HepG2 (cell line): ENCODE measurements at regions not wholly inside any gene's neighbourhood (a gene's known extent, or its start where the extent isn't known, plus 50 kb on each side); places are given as distances from the start of the nearest gene placed in this dataset.

ENCODE experiments used
- ATAC-seq: fragments of 200-7000 bp; cut with Tn5 transposase; 3 replicates; pipeline ENCODE4 v1.9.1; 2020; ENCODE audit warnings: mild to moderate bottlenecking, moderate library complexity
- BruUV-seq: library from RNA; stranded (reverse); fragments of 400-500 nt; replicated peaks from 2 replicates; lab custom pipeline; 2021; lab: Mats Ljungman, UMichigan
- CTCF ChIA-PET: fragments of 300-600 bp; formaldehyde crosslinking; extraction: SDS; loops from one replicate; lab custom pipeline; 2021; ENCODE audit warnings: low total read pairs, inconsistent platforms, low intra/inter-chr PET ratio; lab: Yijun Ruan, JAX
- POLR2A ChIA-PET: fragments of 350-600 bp; sonication (Branson Sonifier 250); formaldehyde crosslinking; loops from one replicate; lab custom pipeline; 2020; ENCODE audit warnings: antibody characterized with exemption, inconsistent platforms; lab: Yijun Ruan, JAX
- DNase-seq: peaks from one replicate; pipeline ENCODE4 v3.0.0-alpha.2; 2015; ENCODE audit warnings: low spot score
- FAIRE-seq: peaks from 3 replicates; lab custom pipeline; 2011; peaks lifted over from hg19 to GRCh38; lab: Jason Lieb, UNC
- H2AFZ ChIP-seq: one replicate; pipeline ENCODE4 v1.6.1; 2011; ENCODE audit warnings: low read length, inconsistent platforms
- H3K27ac ChIP-seq: fragments of 300-600 bp; 3 replicates; pipeline ENCODE4 v1.8.0; 2011; ENCODE audit warnings: mixed run types, mild to moderate bottlenecking, mixed read lengths, low read length, inconsistent platforms; ENCODE audit not compliant: insufficient read depth; ENCODE audit errors: extremely low read length
- H3K27me3 ChIP-seq, 2 experiments: fragments of 200-600 bp in 1 of 2; 2 replicates in 1 of 2; 3 replicates in 1 of 2; pipeline versions ENCODE4 v1.6.0 to v1.8.0; 2011; ENCODE audit warnings: low read length in 2 of 2, mild to moderate bottlenecking in 2 of 2, moderate library complexity in 2 of 2, inconsistent platforms in 1 of 2; ENCODE audit not compliant: insufficient read depth in 2 of 2, control insufficient read depth in 1 of 2
- H3K36me3 ChIP-seq, 2 experiments: fragments of 200-600 bp in 1 of 2; replicated peaks in 1 of 2; 2 replicates in 1 of 2; 3 replicates in 1 of 2; pipeline versions ENCODE4 v1.5.1 to v1.8.0; 2011; ENCODE audit warnings: low read length in 2 of 2, inconsistent platforms in 1 of 2; ENCODE audit not compliant: insufficient read depth in 2 of 2, control insufficient read depth in 1 of 2
- H3K4me1 ChIP-seq: 2 replicates; pipeline ENCODE4 v1.5.1; 2012; ENCODE audit warnings: low read length, inconsistent platforms; ENCODE audit not compliant: insufficient read depth
- H3K4me2 ChIP-seq: 2 replicates; pipeline ENCODE4 v1.6.0; 2011; ENCODE audit warnings: low read depth, low read length, inconsistent platforms
- H3K4me3 ChIP-seq, 3 experiments: fragments of 200-600 bp in 1 of 3; sonication (generic), shearing (Covaris generic) in 1 of 3; replicated peaks in 1 of 3; 2 replicates each; pipeline ENCODE4 v1.5.1; 2011 to 2016; ENCODE audit warnings: low read length in 3 of 3, inconsistent platforms in 2 of 3, low read depth in 2 of 3, mild to moderate bottlenecking in 2 of 3, control low read depth in 1 of 3, mixed read lengths in 1 of 3; ENCODE audit not compliant: insufficient read depth in 1 of 3
- H3K79me2 ChIP-seq: one replicate; pipeline ENCODE4 v1.6.1; 2011; ENCODE audit warnings: low read length, inconsistent platforms; ENCODE audit not compliant: insufficient read depth
- H3K9ac ChIP-seq: 2 replicates; pipeline ENCODE4 v1.6.0; 2011; ENCODE audit warnings: mild to moderate bottlenecking, low read depth, low read length, inconsistent platforms; ENCODE audit not compliant: insufficient read depth
- H3K9me3 ChIP-seq: 2 replicates; pipeline ENCODE4 v1.5.1; 2012; ENCODE audit warnings: mild to moderate bottlenecking, low read length
- H4K20me1 ChIP-seq: 2 replicates; pipeline ENCODE4 v1.6.0; 2011; ENCODE audit warnings: inconsistent platforms, mild to moderate bottlenecking, low read length, moderate library complexity; ENCODE audit not compliant: insufficient read depth
- BRF2 ChIP-seq: sonication (generic); formaldehyde crosslinking; IDR thresholded peaks from 2 replicates; pipeline ENCODE4 v1.8.1; 2022; ENCODE audit warnings: mild to moderate bottlenecking, missing genetic modification reagents
- CENPT ChIP-seq: sonication (generic); formaldehyde crosslinking; IDR thresholded peaks from 2 replicates; pipeline ENCODE4 v1.8.0; 2022; ENCODE audit warnings: low read depth, mild to moderate bottlenecking, moderate library complexity, missing genetic modification reagents
- CHD4 ChIP-seq: fragments of 200-600 bp; sonication (generic); IDR thresholded peaks from 2 replicates; pipeline ENCODE4 v1.7.0; 2017; ENCODE audit warnings: mild to moderate bottlenecking, low read length, borderline replicate concordance
- CTCF ChIP-seq: sonication (generic); formaldehyde crosslinking; IDR thresholded peaks from 2 replicates; pipeline ENCODE4 v1.5.0; 2020; ENCODE audit warnings: mild to moderate bottlenecking, missing genetic modification reagents, moderate library complexity
- HNF1B ChIP-seq: sonication (generic); formaldehyde crosslinking; IDR thresholded peaks from 2 replicates; pipeline ENCODE4 v1.5.1; 2020; ENCODE audit warnings: mild to moderate bottlenecking, moderate library complexity, missing genetic modification reagents
- HNRNPK ChIP-seq: fragments of 200-400 bp; formaldehyde crosslinking; IDR thresholded peaks from 2 replicates; pipeline ENCODE4 v1.6.1; 2018; ENCODE audit warnings: low read length, low read depth, moderate library complexity, mild to moderate bottlenecking; ENCODE audit not compliant: poor library complexity, severe bottlenecking
- NFKBIZ ChIP-seq: IDR thresholded peaks from 2 replicates; pipeline ENCODE4 v1.6.1; 2018; ENCODE audit warnings: missing genetic modification reagents, missing compliant biosample characterization
- SMARCC2 ChIP-seq: fragments of 450-650 bp; IDR thresholded peaks from 2 replicates; pipeline ENCODE4 v1.6.1; 2017; ENCODE audit warnings: antibody characterized with exemption, mild to moderate bottlenecking
- SNRNP70 ChIP-seq: fragments of 200-400 bp; formaldehyde crosslinking; IDR thresholded peaks from 2 replicates; pipeline ENCODE4 v1.6.1; 2017; ENCODE audit warnings: mild to moderate bottlenecking, low read depth, low read length, moderate library complexity
- SOX13 ChIP-seq, 3 experiments: fragments of 450-650 bp in 1 of 3; sonication (generic) in 1 of 3; formaldehyde crosslinking in 1 of 3; IDR thresholded peaks in 2 of 3; conservative IDR thresholded peaks in 1 of 3; 2 replicates each; pipeline versions ENCODE4 v1.5.0 to v1.6.1; 2016 to 2020; ENCODE audit warnings: antibody characterized with exemption in 1 of 3, mild to moderate bottlenecking in 1 of 3, missing compliant biosample characterization in 1 of 3, missing genetic modification reagents in 1 of 3, moderate library complexity in 1 of 3
- ZNF256 ChIP-seq: sonication (generic); formaldehyde crosslinking; conservative IDR thresholded peaks from 2 replicates; pipeline ENCODE4 v1.4.0; 2020; ENCODE audit warnings: missing genetic modification reagents
- ZNF337 ChIP-seq: sonication (generic); formaldehyde crosslinking; IDR thresholded peaks from 2 replicates; pipeline ENCODE4 v1.5.1; 2020; ENCODE audit warnings: missing genetic modification reagents, low read depth, mild to moderate bottlenecking, borderline replicate concordance
- ZNF570 ChIP-seq: sonication (generic); formaldehyde crosslinking; IDR thresholded peaks from 2 replicates; pipeline ENCODE4 v1.4.0; 2020; ENCODE audit warnings: mild to moderate bottlenecking, missing genetic modification reagents, borderline replicate concordance
- ZSCAN29 ChIP-seq: sonication (generic); formaldehyde crosslinking; conservative IDR thresholded peaks from 2 replicates; pipeline ENCODE4 v1.4.0; 2020; ENCODE audit warnings: mild to moderate bottlenecking, missing genetic modification reagents
- WGBS: methylation state at CpG from one replicate; pipeline ENCODE4 v1.1.6; 2017; ENCODE audit warnings: low lambda C conversion rate; 5-methylcytosine and 5-hydroxymethylcytosine counted together
- in situ Hi-C: cut with HindIII; loops from 2 replicates; pipeline ENCODE4 v1.10.0; 2017; ENCODE audit warnings: low pct_unique_long_range_greater_than_20kb; ENCODE audit not compliant: extremely low pct_ligation_motif_present
- intact Hi-C: fragments of 100-400 bp; cut with micrococcal nuclease; formaldehyde crosslinking; loops from one replicate; pipeline ENCODE4 v1.10.0; 2022; ENCODE audit not compliant: unreplicated experiment

- ChIA-PET CTCF (no interaction called here), POLR2A (no interaction called here)
- H3K27ac ChIP-seq: no peak overlapping the region
- WGBS: 6% methylated on average over 2 of the region's 2 CpGs
- intact Hi-C loops: no loop called here
- no peaks in the 10 kb centered on the region for H3K9me3 ChIP-seq
- H4K20me1 ChIP-seq: no peaks in the 10 kb centered on the region
- H3K4me1 ChIP-seq: peaks cover 7% of the 10 kb centered on the region
- TF ChIP-seq ZNF570 (CRISPR knock-in tag): no peak
- no peak for TF ChIP-seq HNRNPK
- no peak for TF ChIP-seq SOX13 (IDR thresholded peaks at IDR 0.05)
- no peak for TF ChIP-seq SOX13 (CRISPR knock-in tag; conservative IDR thresholded peaks at IDR 0.05 in 1 of 2, IDR thresholded peaks at IDR 0.05 in 1 of 2)
- TF ChIP-seq ZNF256 (CRISPR knock-in tag): no peak
- no peak for TF ChIP-seq BRF2
- TF ChIP-seq ZSCAN29 (CRISPR knock-in tag): no peak
- TF ChIP-seq HNF1B (CRISPR knock-in tag): no peak
- TF ChIP-seq NFKBIZ (CRISPR knock-in tag): no peak
- TF ChIP-seq CENPT (CRISPR knock-in tag): no peak
- TF ChIP-seq CTCF (CRISPR knock-in tag): no peak
- TF ChIP-seq SNRNP70: no peak
- no peak for TF ChIP-seq SMARCC2
- TF ChIP-seq CHD4: no peak
- TF ChIP-seq ZNF337 (CRISPR knock-in tag): no peak
- H3K36me3 ChIP-seq: no peaks in the 10 kb centered on the region
- no peak overlapping the region for H2AFZ ChIP-seq
- no peak overlapping the region for H3K4me3 ChIP-seq
- in situ Hi-C loops: no loop called here
- H3K79me2 ChIP-seq: no peaks in the 10 kb centered on the region
- FAIRE-seq (no peak), ATAC-seq (no peak), DNase-seq (no peak)
- H3K9ac ChIP-seq: no peak overlapping the region
- H3K27me3 ChIP-seq: peaks cover 0 to 1% of the 10 kb centered on the region in 2 experiments; a peak in 1 of 5 replicates
- no peak overlapping the region for H3K4me2 ChIP-seq
- BruUV-seq: no TSS peak
Measured at GRCh38 chr10:62620491-62620890, 184.0 kb upstream of the ADO start.
